ENCODE measurements at regions not wholly inside any gene's neighbourhood (a gene's known extent, or its start where the extent isn't known, plus 50 kb on each side); places are given as distances from the start of the nearest gene placed in this dataset.

GRCh38 chrX:39144956-39145355 lies 343.7 kb downstream of the MID1IP1 start:
- DNase-seq (ENCODE audit: low spot score) = no peak

GRCh38 chrX:39145859-39146258 lies 344.6 kb downstream of the MID1IP1 start:
- no peak for DNase-seq (ENCODE audit: low spot score)

DNA sequence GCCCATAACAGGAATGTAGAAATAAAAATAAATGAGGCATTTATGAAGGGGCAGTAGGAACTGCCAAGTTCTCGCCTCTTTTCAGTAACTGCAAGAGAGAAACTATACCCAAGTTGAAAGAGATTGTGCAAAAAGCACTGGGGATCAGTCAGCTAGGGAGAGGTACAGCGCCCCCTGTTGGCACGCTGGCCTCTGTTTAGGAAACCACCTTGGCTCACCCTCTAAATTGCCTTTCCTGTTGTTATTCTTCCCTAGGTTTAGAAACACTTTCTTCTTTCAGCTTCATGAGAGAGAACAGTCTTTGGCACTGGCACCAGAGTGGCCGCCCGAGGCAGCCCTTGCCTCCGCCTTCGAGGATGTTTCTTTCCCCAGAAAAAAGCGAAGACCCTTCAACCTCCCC lies 348.5 kb downstream of the MID1IP1 start:
- DNase-seq (ENCODE audit: low spot score) = peak; percentile 8

DNA sequence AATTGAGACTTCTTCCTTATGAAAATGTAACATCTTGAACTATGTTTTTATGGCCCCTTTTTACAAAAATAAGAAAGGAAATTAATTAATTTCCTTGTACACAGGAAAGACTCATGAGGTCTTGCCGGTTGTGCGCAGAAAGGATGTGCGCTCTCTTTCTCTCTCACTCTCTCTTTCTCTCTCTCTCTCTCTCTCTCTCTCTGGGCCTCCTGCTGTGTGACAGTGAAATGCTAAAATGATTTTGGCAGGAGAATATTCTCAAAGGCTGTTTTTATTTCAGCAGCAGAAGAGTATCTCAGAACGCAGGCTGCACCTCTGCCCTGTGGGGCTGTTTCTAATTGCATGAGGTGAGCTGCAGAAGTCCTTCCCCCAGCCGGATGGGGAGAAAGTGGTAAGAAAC lies 349.0 kb downstream of the MID1IP1 start:
- DNase-seq (ENCODE audit: low spot score) = no peak

DNA sequence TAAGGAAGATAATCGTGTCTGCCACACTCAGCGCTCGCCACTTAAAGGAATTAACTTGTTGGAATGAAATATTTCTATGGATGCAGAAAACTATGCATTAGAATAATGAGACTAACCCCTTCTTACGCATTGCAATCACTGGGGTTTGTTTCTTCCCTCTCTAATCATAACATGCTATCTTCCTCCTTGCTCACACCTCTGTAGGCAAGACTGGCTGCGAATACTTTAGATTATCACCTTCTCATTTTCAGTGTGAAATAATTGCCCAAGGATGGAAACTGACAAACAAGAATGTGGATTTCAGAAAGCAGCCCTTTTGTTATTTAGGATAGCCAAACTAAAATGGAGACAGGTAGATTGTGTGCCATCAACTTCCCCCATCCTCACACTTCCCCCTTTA lies 349.4 kb downstream of the MID1IP1 start:
- no peak for DNase-seq (ENCODE audit: low spot score)

DNA sequence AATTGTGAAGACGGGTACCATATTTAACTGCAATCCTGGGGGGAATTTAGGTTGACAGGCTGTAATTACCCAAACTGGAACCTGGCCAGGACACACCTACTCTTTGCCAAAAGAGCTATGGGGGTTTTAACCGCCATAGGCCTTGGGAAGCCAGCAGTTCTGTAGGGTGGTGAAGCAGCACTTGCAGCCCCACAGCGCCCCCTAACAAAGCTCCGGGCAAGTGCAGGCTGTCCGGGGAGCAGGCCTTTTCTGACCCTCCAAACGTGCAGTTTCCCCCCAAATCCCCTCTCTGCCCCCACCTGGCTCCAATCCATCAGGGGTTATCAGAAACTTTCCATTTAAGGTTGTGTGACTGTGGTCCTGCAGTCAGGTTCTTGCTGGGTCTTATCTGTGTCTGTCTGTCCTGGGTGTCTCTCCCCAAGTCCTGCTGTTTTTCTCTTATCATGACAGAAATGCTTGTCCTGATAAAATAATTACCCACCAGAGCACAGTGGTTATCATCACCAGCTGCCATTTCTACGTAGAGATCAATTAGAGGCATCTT lies 350.9 kb downstream of the MID1IP1 start:
- no peak for DNase-seq (ENCODE audit: low spot score)

DNA sequence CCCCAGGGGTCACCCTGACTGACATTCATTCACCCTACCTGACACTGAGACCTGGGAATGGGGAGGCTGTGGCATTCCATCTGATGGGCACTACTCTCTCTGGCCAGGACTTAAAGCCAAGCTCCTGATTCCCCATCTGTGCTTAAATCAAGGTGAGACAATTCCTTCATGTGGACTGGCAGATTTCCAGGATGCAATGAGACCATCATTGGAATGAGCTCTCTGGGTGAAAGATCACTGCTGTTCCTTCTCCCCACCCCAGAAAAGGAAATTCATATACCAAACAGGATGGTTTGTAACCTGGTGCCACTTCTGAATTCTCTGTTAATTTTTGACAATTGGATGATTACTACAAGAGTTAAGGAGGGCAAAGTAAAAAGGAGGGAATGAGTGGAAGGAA lies 354.8 kb downstream of the MID1IP1 start:
- DNase-seq (ENCODE audit: low spot score) = no peak

GRCh38 chrX:39157006-39157405 lies 355.7 kb downstream of the MID1IP1 start:
- DNase-seq (ENCODE audit: low spot score) = no peak

- DNase-seq (ENCODE audit: low spot score) = no peak
Measured at GRCh38 chrX:39157796-39158195, 356.5 kb downstream of the MID1IP1 start.

DNA sequence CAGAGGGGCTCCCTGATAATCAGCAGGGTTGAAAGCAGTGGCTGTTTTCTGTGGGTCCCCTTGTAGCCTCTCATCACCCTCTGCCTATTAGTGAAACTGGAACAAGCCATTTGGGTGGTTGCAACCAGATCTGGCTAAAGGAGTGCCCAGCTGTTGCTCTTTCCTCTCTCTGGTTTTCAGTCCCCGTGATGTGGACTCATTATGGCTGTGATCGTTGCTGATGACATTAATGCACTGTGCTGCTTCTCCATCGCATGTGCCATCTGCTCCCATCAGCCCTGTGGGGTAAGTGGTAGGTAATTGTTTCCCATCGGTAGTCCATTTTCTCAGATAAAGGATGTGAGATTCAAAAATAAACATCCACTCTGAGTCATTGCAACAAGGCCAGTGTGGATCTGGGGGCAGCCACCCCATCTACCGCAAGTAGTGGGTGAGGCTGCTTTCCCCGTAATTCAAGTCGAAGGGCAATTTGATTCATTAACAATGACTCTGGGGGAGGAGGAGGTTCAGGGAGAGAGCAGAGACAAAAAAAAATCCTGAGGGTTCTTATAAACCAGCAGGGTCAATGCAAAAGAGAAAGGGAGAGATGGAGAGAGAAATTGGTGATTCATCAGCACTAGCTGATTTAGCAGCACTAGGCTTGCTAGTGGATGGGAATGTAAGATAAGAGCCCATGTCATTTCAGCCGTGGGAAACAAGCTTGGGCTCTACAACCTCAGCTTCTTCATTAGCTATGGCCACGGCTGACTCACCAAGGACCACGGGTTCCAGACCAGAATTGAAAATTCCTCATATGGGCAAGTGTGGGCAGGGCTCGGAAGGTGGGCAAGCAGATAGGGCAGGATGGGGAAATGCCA lies 357.8 kb downstream of the MID1IP1 start:
- DNase-seq (ENCODE audit: low spot score) = peak; percentile 57

GRCh38 chrX:39159921-39160507 lies 358.8 kb downstream of the MID1IP1 start:
- DNase-seq (ENCODE audit: low spot score) = no peak

- DNase-seq (ENCODE audit: low spot score) = no peak
Measured at GRCh38 chrX:39161611-39162255, 360.5 kb downstream of the MID1IP1 start.

DNA sequence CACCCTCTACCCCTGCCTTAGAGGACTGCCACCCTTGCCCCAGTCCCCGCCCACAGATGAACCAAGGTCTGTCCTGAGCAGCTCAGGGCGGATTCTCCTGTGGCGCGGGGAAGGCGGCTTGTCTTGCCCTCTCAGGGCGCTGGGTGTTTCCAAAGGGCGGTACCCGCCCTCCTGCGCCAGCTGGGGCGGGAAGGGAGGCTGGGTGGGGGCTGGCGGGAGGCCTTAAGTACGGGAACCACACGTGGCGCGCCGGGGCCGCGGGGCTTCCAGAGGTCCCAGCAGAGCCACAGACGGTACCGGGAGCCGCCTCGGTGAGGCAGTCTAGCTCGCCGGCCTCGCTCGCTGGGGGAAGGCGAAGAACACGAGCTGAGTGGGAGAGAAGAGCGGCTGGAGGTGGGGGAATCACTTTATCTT lies 361.1 kb downstream of the MID1IP1 start:
- no peak for DNase-seq (ENCODE audit: low spot score)

GRCh38 chrX:39163581-39164126 lies 362.4 kb downstream of the MID1IP1 start:
- no peak for DNase-seq (ENCODE audit: low spot score)

- no peak for DNase-seq (ENCODE audit: low spot score)
Measured at GRCh38 chrX:39164212-39164611, 363.0 kb downstream of the MID1IP1 start.

GRCh38 chrX:39165185-39165584 lies 363.9 kb downstream of the MID1IP1 start:
- DNase-seq (ENCODE audit: low spot score) = no peak

GRCh38 chrX:39165773-39166172 lies 364.5 kb downstream of the MID1IP1 start:
- no peak for DNase-seq (ENCODE audit: low spot score)

GRCh38 chrX:39167791-39168190 lies 366.5 kb downstream of the MID1IP1 start:
- DNase-seq (ENCODE audit: low spot score) = peak; percentile 4

DNA sequence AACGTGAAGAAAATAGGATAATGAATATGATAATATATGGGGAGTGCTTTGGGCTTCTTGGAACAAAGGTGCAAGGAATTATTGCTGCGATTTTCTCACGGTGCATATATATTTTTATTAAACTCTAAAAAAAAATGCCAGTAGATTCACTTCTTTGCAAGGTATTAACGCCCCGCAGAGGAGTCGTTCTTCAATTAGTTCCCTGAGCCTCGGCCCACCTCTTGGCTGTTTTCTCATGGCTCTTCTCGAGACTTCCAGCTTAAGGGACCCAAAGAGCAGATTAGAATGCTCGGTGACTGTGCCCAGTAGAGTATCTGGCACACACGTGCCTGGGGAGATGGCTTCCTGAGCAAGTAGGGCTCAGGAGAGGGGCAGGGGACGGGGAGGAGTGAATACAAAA lies 367.4 kb downstream of the MID1IP1 start:
- no peak for DNase-seq (ENCODE audit: low spot score)

- DNase-seq (ENCODE audit: low spot score) = no peak
Measured at GRCh38 chrX:39169976-39170375, 368.7 kb downstream of the MID1IP1 start.

GRCh38 chrX:39170464-39170863 lies 369.2 kb downstream of the MID1IP1 start:
- no peak for DNase-seq (ENCODE audit: low spot score)

DNA sequence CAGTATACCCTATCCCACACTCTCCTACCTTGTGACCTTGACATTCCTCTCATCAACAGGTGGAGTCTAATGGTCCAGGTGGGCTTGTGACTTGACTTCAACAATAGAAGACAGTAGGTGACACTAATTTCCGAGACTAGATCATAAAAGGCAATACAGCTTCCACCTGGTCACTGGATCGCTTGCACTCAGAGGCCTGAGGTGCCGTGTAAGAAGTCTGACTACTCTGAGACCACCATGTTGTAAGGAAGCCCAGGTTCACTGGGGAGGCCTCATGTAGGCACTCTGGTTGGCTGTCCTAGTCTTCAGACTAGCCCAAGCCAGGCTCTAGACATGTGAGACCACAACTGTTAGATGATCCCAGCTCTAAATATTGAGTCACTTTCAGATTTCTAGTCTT lies 370.4 kb downstream of the MID1IP1 start:
- DNase-seq (ENCODE audit: low spot score) = no peak
